ENCODE measurements at regions not wholly inside any gene's neighbourhood (a gene's known extent, or its start where the extent isn't known, plus 50 kb on each side); places are given as distances from the start of the nearest gene placed in this dataset.
A peak's percentile ranks its signal among the peaks of the same experiment; 100 is the strongest.

DNA sequence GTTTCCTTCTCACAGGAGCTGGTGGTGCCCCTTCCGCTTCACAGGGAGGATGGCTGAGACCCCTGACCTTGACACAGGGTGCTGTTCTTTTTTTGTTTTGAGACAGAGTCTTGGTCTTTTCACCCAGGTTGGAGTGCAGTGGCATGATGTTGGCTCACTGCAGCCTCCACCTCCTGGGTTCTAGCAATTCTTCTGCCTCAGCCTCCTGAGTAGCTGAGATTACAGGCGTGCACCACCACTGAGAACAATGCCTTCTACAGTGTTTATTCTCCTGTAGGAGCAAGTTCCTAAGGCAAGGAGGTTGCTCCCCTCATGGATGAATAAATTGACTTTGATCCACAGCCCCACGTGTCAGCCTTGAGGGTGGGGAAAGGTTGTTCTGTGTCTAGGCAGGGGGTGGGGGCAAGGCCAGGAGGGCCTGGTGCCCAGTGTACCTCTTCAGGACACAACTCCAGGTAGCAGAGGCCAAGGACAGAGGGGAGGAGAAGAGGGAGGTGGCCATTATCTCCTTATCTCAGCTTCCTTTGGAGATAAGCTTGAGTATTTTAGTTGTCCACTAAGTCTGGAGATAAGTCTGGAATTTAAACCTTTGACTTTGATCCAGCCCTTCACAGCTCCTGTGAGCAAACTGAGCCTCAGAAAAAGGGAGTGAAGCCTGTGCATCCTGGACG, 159.4 kb downstream of the SEC14L1 start (continued):
- TF ChIP-seq, protein P1, sequence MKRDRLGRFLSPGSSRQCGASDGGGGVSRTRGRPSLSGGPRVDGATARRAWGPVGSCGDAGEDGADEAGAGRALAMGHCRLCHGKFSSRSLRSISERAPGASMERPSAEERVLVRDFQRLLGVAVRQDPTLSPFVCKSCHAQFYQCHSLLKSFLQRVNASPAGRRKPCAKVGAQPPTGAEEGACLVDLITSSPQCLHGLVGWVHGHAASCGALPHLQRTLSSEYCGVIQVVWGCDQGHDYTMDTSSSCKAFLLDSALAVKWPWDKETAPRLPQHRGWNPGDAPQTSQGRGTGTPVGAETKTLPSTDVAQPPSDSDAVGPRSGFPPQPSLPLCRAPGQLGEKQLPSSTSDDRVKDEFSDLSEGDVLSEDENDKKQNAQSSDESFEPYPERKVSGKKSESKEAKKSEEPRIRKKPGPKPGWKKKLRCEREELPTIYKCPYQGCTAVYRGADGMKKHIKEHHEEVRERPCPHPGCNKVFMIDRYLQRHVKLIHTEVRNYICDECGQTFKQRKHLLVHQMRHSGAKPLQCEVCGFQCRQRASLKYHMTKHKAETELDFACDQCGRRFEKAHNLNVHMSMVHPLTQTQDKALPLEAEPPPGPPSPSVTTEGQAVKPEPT (CRISPR knock-in tag; IDR thresholded peaks at IDR 0.05; ENCODE audit: low read depth), result no peak
- TF ChIP-seq SPEN (CRISPR knock-in tag; IDR thresholded peaks at IDR 0.05; ENCODE audit: low read depth), result peak; percentile 36; the same call in 1 of the 2 replicates
- 0 out of 2 replicates have a peak, but pooled peaks have one; percentile 19 for TF ChIP-seq ZNF598 (CRISPR knock-in tag; IDR thresholded peaks at IDR 0.05; ENCODE audit: borderline replicate concordance)
- no peak for TF ChIP-seq TCF12 (IDR thresholded peaks at IDR 0.05)
- peak; percentile 31; the same call in 1 of the 2 replicates for TF ChIP-seq TCF12 (CRISPR knock-in tag; IDR thresholded peaks at IDR 0.05)
- TF ChIP-seq KDM6A (CRISPR knock-in tag; IDR thresholded peaks at IDR 0.05; ENCODE audit: low read depth), result 0 out of 2 replicates have a peak, but pooled peaks have one; percentile 32
- TF ChIP-seq RBM39 (IDR thresholded peaks at IDR 0.05; ENCODE audit: low read depth, low read length, poor library complexity, severe bottlenecking), result no peak
- TF ChIP-seq PCBP2 (optimal IDR thresholded peaks at IDR 0.05; ENCODE audit: low read depth, low read length, poor library complexity, severe bottlenecking), result no peak
- TF ChIP-seq ZNF883 (CRISPR knock-in tag; IDR thresholded peaks at IDR 0.05; ENCODE audit: not compliant biosample characterization), result no peak
- no peak for TF ChIP-seq NCOA1 (CRISPR knock-in tag; IDR thresholded peaks at IDR 0.05)
- TF ChIP-seq ZNF331 (CRISPR knock-in tag; IDR thresholded peaks at IDR 0.05), result peak; percentile 52
- TF ChIP-seq ZNF891 (CRISPR knock-in tag; IDR thresholded peaks at IDR 0.05), result no peak
- TF ChIP-seq DMAP1 (CRISPR knock-in tag; IDR thresholded peaks at IDR 0.05), result 0 out of 2 replicates have a peak, but pooled peaks have one; percentile 33
- peak; percentile 65; the same call in 1 of the 2 replicates for TF ChIP-seq TBX2 (CRISPR knock-in tag; IDR thresholded peaks at IDR 0.05; ENCODE audit: borderline replicate concordance)
- TF ChIP-seq PHF8 (CRISPR knock-in tag; IDR thresholded peaks at IDR 0.05), result peak; percentile 24; the same call in 1 of the 2 replicates
- no peak for TF ChIP-seq TMF1 (CRISPR knock-in tag; IDR thresholded peaks at IDR 0.05; ENCODE audit: low read depth)
- no peak for TF ChIP-seq SAFB2 (CRISPR knock-in tag; IDR thresholded peaks at IDR 0.05; ENCODE audit: borderline replicate concordance, low read depth)
- TF ChIP-seq KDM4B (CRISPR knock-in tag; IDR thresholded peaks at IDR 0.05), result no peak
- TF ChIP-seq ZNF256 (CRISPR knock-in tag; conservative IDR thresholded peaks at IDR 0.05), result no peak
- TF ChIP-seq RARA (CRISPR knock-in tag; IDR thresholded peaks at IDR 0.05), result peak; percentile 72
- no peak for TF ChIP-seq ZNF572 (CRISPR knock-in tag; IDR thresholded peaks at IDR 0.05)
- TF ChIP-seq ZNF30 (CRISPR knock-in tag; IDR thresholded peaks at IDR 0.05), result no peak
- TF ChIP-seq ZFAT (CRISPR knock-in tag; conservative IDR thresholded peaks at IDR 0.05), result no peak
- TF ChIP-seq MED1 (CRISPR knock-in tag; IDR thresholded peaks at IDR 0.05), result peak; percentile 49; the same call in 1 of the 2 replicates
- no peak for TF ChIP-seq ZNF713 (CRISPR knock-in tag; IDR thresholded peaks at IDR 0.05)
- no peak for TF ChIP-seq ZBTB3 (CRISPR knock-in tag; IDR thresholded peaks at IDR 0.05; ENCODE audit: borderline replicate concordance, low read depth)
- no peak; the same call in 1 of the 2 replicates for TF ChIP-seq YEATS4 (CRISPR knock-in tag; IDR thresholded peaks at IDR 0.05; ENCODE audit: borderline replicate concordance)
- peak; percentile 90 for TF ChIP-seq HDAC2 (CRISPR knock-in tag; IDR thresholded peaks at IDR 0.05)
- peak; percentile 99 for TF ChIP-seq GATA4 (IDR thresholded peaks at IDR 0.05; ENCODE audit: borderline replicate concordance, low read depth)
- no peak for TF ChIP-seq ZNF619 (CRISPR knock-in tag; IDR thresholded peaks at IDR 0.05)
- TF ChIP-seq SMARCE1 (IDR thresholded peaks at IDR 0.05; ENCODE audit: borderline replicate concordance), result no peak
- TF ChIP-seq, protein P2, sequence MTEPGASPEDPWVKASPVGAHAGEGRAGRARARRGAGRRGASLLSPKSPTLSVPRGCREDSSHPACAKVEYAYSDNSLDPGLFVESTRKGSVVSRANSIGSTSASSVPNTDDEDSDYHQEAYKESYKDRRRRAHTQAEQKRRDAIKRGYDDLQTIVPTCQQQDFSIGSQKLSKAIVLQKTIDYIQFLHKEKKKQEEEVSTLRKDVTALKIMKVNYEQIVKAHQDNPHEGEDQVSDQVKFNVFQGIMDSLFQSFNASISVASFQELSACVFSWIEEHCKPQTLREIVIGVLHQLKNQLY (CRISPR knock-in tag; IDR thresholded peaks at IDR 0.05), result peak; percentile 81
- no peak for TF ChIP-seq FOXK2 (IDR thresholded peaks at IDR 0.05)
- no peak for TF ChIP-seq HOXD1 (CRISPR knock-in tag; IDR thresholded peaks at IDR 0.05)

Measured in HepG2 (cell line).